ENCODE measurements at regions not wholly inside any gene's neighbourhood (a gene's known extent, or its start where the extent isn't known, plus 50 kb on each side); places are given as distances from the start of the nearest gene placed in this dataset.
"Not testable (repeated sequence)": the region's sequence is repeated elsewhere in the genome, so short reads cannot be mapped to it uniquely, and the experiment has no call there.

DNA sequence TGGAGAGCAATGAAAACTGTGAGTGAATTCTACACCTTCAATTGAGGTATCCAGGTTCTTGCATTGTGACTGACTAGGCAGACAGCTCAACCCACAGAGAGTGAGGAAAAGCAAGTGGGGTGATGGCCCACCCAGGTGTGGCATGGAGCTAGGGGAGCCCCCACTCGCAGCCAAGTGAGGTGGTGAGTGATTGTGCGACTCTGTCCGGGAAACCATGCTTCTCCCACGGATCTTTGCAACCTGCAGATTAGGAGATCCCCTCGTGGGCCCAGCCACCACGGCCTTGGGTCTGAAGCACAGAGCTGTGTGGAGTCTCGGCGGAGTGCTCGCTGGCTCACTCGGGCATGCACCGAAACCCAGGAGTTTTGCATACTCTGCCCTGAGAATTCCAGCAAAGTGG, 120.1 kb downstream of the ALG10 start:
- Histone ChIP-seq H3K9me3 (ENCODE audit: control insufficient read depth in 2 of 2, low read length in 2 of 2) (no peaks in the 10 kb centered on the region), H3K27ac (ENCODE audit: insufficient read depth, low read length, poor library complexity, severe bottlenecking) (no peak overlapping the region), H3K27me3 (ENCODE audit: control insufficient read depth, insufficient read depth, low read length) (no peaks in the 10 kb centered on the region), H3K36me3 (ENCODE audit: control insufficient read depth, insufficient read depth, low read length) (no peaks in the 10 kb centered on the region), H3K4me3 (ENCODE audit: low read depth, low read length) (no peak overlapping the region), H3K4me1 (ENCODE audit: control insufficient read depth, insufficient read depth, low read length, poor library complexity, severe bottlenecking) (no peaks in the 10 kb centered on the region)
- ATAC-seq (ENCODE audit: low read depth in 2 of 2) (no peak), DNase-seq (no peak)
- no peaks in the 10 kb centered on the region for H3K36me3 Mint-ChIP-seq
- H3K27ac Mint-ChIP-seq, result no peak overlapping the region
- no peak overlapping the region for H3K4me3 Mint-ChIP-seq
- H3K9me3 Mint-ChIP-seq, result peaks cover 0 to 4% (median 0%) of the 10 kb centered on the region in 7 donors
- peaks cover 4% of the 10 kb centered on the region for H3K27me3 Mint-ChIP-seq
- no peaks in the 10 kb centered on the region for H3K4me1 Mint-ChIP-seq

GRCh38 chr12:34151019-34151418, 128.7 kb downstream of the ALG10 start:
- DNase-seq, result no peak
- H3K4me3 Mint-ChIP-seq, result no peak overlapping the region
- Histone ChIP-seq H3K4me1 (ENCODE audit: control insufficient read depth, insufficient read depth, low read length, poor library complexity, severe bottlenecking) (no peaks in the 10 kb centered on the region), H3K4me3 (ENCODE audit: low read depth, low read length) (no peak overlapping the region), H3K27me3 (ENCODE audit: control insufficient read depth, insufficient read depth, low read length) (no peaks in the 10 kb centered on the region), H3K36me3 (ENCODE audit: control insufficient read depth, insufficient read depth, low read length) (no peaks in the 10 kb centered on the region), H3K9me3 (ENCODE audit: control insufficient read depth in 2 of 2, low read length in 2 of 2) (no peaks in the 10 kb centered on the region), H3K27ac (ENCODE audit: insufficient read depth, low read length, poor library complexity, severe bottlenecking) (no peak overlapping the region)
- peaks cover 6% of the 10 kb centered on the region for H3K27me3 Mint-ChIP-seq
- peak overlapping the region in 1 of 3 donors; percentile 13 for H3K27ac Mint-ChIP-seq
- H3K9me3 Mint-ChIP-seq, result peaks cover 0 to 2% (median 0%) of the 10 kb centered on the region in 7 donors
- no peak for ATAC-seq (ENCODE audit: low read depth in 2 of 2)
- no peaks in the 10 kb centered on the region for H3K36me3 Mint-ChIP-seq
- H3K4me1 Mint-ChIP-seq, result peaks cover 0 to 3% (median 0%) of the 10 kb centered on the region in 4 donors

DNA sequence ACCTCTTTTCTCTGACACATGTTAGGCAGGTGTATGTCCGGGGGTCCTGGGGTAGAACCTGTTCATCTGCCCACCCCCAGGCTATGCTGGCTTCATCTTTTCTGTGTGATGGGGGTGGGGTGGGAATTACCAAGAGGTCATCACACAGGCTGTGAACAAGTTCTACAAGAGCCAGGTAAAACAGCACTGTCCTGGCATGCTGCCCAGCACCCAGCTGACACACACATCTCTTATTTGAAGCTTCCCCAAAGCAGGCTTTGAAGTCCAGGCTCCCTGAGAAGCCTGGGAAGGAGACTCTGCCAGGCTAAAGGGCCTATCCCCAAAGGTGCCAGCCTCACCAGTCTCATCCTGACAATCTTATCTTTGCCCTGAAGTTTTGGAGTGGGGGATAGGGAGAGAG, 141.1 kb downstream of the ALG10 start:
- H3K4me1 ChIP-seq (ENCODE audit: control insufficient read depth, insufficient read depth, low read length, poor library complexity, severe bottlenecking), result no peaks in the 10 kb centered on the region
- ATAC-seq (ENCODE audit: low read depth in 2 of 2) (no peak), DNase-seq (no peak)
- no peaks in the 10 kb centered on the region for H3K9me3 ChIP-seq (ENCODE audit: control insufficient read depth in 2 of 2, low read length in 2 of 2)
- no peaks in the 10 kb centered on the region for H3K36me3 ChIP-seq (ENCODE audit: control insufficient read depth, insufficient read depth, low read length)
- Mint-ChIP-seq H3K27me3 (peaks cover 8% of the 10 kb centered on the region), H3K27ac (no peak overlapping the region), H3K4me3 (no peak overlapping the region), H3K36me3 (no peaks in the 10 kb centered on the region), H3K9me3 (peaks cover 0 to 3% (median 0%) of the 10 kb centered on the region in 7 donors), H3K4me1 (no peaks in the 10 kb centered on the region)
- no peak overlapping the region for H3K4me3 ChIP-seq (ENCODE audit: low read depth, low read length)
- H3K27me3 ChIP-seq (ENCODE audit: control insufficient read depth, insufficient read depth, low read length), result no peaks in the 10 kb centered on the region
- no peak overlapping the region for H3K27ac ChIP-seq (ENCODE audit: insufficient read depth, low read length, poor library complexity, severe bottlenecking)

DNA sequence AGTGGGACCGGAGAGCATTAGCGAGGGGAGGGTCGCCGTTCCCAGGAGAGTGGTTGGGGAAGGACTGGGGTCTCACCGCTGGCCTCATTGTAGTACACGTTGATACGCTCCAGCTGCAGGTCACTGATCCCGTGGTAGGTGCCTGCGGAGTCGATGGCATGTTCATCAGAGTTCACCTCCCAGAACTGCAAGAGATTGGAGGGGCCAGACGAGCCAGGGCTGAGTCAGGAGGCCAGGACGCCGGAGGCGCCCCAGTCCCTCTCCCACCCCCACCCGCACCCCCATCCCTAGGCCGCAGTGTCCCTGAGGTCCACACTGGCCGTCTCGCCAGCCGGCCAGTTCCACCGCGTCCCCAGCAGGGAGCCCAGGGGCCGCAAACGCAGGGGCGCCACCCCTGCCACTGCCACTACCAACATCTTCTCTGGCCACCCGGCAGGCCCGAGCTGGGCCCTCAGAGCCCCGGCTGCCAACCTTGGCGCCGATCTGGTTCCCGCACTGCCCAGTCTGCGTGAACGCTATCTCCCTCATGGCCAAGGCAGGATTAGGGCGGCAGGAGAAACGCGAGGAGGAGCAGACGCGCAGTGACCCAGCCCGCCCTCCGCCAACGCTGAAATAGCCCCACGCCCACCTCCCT, 144.2 kb downstream of the ALG10 start:
- ATAC-seq (ENCODE audit: low read depth in 2 of 2), result no peak
- H3K27ac ChIP-seq (ENCODE audit: insufficient read depth, low read length, poor library complexity, severe bottlenecking), result no peak overlapping the region
- no peak overlapping the region for H3K4me3 ChIP-seq (ENCODE audit: low read depth, low read length)
- no peaks in the 10 kb centered on the region for H3K36me3 ChIP-seq (ENCODE audit: control insufficient read depth, insufficient read depth, low read length)
- no peaks in the 10 kb centered on the region for H3K27me3 Mint-ChIP-seq
- H3K36me3 Mint-ChIP-seq, result no peaks in the 10 kb centered on the region
- H3K9me3 Mint-ChIP-seq, result peaks cover 0 to 3% (median 0%) of the 10 kb centered on the region in 7 donors
- H3K4me1 Mint-ChIP-seq, result no peaks in the 10 kb centered on the region
- no peak overlapping the region for H3K4me3 Mint-ChIP-seq
- H3K27ac Mint-ChIP-seq, result no peak overlapping the region
- no peaks in the 10 kb centered on the region for H3K4me1 ChIP-seq (ENCODE audit: control insufficient read depth, insufficient read depth, low read length, poor library complexity, severe bottlenecking)
- H3K9me3 ChIP-seq (ENCODE audit: control insufficient read depth in 2 of 2, low read length in 2 of 2), result no peaks in the 10 kb centered on the region
- DNase-seq, result no peak
- H3K27me3 ChIP-seq (ENCODE audit: control insufficient read depth, insufficient read depth, low read length), result no peaks in the 10 kb centered on the region

DNA sequence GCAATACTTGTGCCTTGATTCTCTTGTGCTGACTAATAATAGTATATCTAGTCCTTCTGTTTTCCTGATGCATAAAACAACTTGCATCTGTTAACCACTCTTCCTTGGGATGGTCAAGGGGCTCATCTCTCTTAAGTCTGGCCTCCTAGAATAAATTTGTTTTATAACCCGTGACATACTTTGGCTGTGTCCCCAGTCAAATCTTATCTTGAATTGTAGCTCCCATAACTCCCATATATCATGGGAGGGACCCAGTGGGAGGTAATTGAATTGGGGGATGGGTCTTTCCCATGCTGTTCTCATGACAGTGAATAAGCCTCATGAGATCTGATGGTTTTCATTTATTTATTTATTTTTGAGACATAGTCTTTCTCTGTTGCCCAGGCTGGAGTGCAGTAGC, 146.2 kb downstream of the ALG10 start:
- not testable (repeated sequence) for H3K36me3 Mint-ChIP-seq; H3K27ac ChIP-seq (ENCODE audit: insufficient read depth, low read length, poor library complexity, severe bottlenecking); H3K27me3 ChIP-seq (ENCODE audit: control insufficient read depth, insufficient read depth, low read length); DNase-seq; H3K4me1 ChIP-seq (ENCODE audit: control insufficient read depth, insufficient read depth, low read length, poor library complexity, severe bottlenecking); H3K27me3 Mint-ChIP-seq; H3K4me1 Mint-ChIP-seq; ATAC-seq (ENCODE audit: low read depth in 2 of 2); H3K9me3 ChIP-seq (ENCODE audit: control insufficient read depth in 2 of 2, low read length in 2 of 2); H3K9me3 Mint-ChIP-seq; H3K27ac Mint-ChIP-seq; H3K36me3 ChIP-seq (ENCODE audit: control insufficient read depth, insufficient read depth, low read length); H3K4me3 Mint-ChIP-seq; H3K4me3 ChIP-seq (ENCODE audit: low read depth, low read length)

- Mint-ChIP-seq H3K4me3 (no peak overlapping the region), H3K27me3 (no peaks in the 10 kb centered on the region), H3K27ac (no peak overlapping the region), H3K9me3 (peaks cover 0 to 8% (median 0%) of the 10 kb centered on the region in 7 donors), H3K36me3 (no peaks in the 10 kb centered on the region), H3K4me1 (no peaks in the 10 kb centered on the region)
- Histone ChIP-seq H3K27me3 (ENCODE audit: control insufficient read depth, insufficient read depth, low read length) (no peaks in the 10 kb centered on the region), H3K4me3 (ENCODE audit: low read depth, low read length) (no peak overlapping the region), H3K9me3 (ENCODE audit: control insufficient read depth in 2 of 2, low read length in 2 of 2) (no peaks in the 10 kb centered on the region), H3K36me3 (ENCODE audit: control insufficient read depth, insufficient read depth, low read length) (no peaks in the 10 kb centered on the region), H3K27ac (ENCODE audit: insufficient read depth, low read length, poor library complexity, severe bottlenecking) (no peak overlapping the region), H3K4me1 (ENCODE audit: control insufficient read depth, insufficient read depth, low read length, poor library complexity, severe bottlenecking) (no peaks in the 10 kb centered on the region)
- DNase-seq, result no peak
- no peak for ATAC-seq (ENCODE audit: low read depth in 2 of 2)
These were observed 164.2 kb downstream of the ALG10 start for GRCh38 chr12:34186492-34186891.

GRCh38 chr12:34188974-34189373, 166.7 kb downstream of the ALG10 start:
- H3K9me3 Mint-ChIP-seq, result peaks cover 0 to 2% (median 0%) of the 10 kb centered on the region in 7 donors
- H3K9me3 ChIP-seq (ENCODE audit: control insufficient read depth in 2 of 2, low read length in 2 of 2), result no peaks in the 10 kb centered on the region
- DNase-seq, result no peak
- H3K27me3 ChIP-seq (ENCODE audit: control insufficient read depth, insufficient read depth, low read length), result no peaks in the 10 kb centered on the region
- ATAC-seq (ENCODE audit: low read depth in 2 of 2), result no peak
- H3K36me3 Mint-ChIP-seq, result no peaks in the 10 kb centered on the region
- H3K4me1 ChIP-seq (ENCODE audit: control insufficient read depth, insufficient read depth, low read length, poor library complexity, severe bottlenecking), result no peaks in the 10 kb centered on the region
- H3K36me3 ChIP-seq (ENCODE audit: control insufficient read depth, insufficient read depth, low read length), result no peaks in the 10 kb centered on the region
- no peak overlapping the region for H3K4me3 ChIP-seq (ENCODE audit: low read depth, low read length)
- H3K27ac Mint-ChIP-seq, result no peak overlapping the region
- H3K27ac ChIP-seq (ENCODE audit: insufficient read depth, low read length, poor library complexity, severe bottlenecking), result no peak overlapping the region
- no peak overlapping the region for H3K4me3 Mint-ChIP-seq
- H3K27me3 Mint-ChIP-seq, result no peaks in the 10 kb centered on the region
- H3K4me1 Mint-ChIP-seq, result no peaks in the 10 kb centered on the region

- Histone ChIP-seq H3K27me3 (ENCODE audit: control insufficient read depth, insufficient read depth, low read length) (no peaks in the 10 kb centered on the region), H3K36me3 (ENCODE audit: control insufficient read depth, insufficient read depth, low read length) (no peaks in the 10 kb centered on the region), H3K27ac (ENCODE audit: insufficient read depth, low read length, poor library complexity, severe bottlenecking) (no peak overlapping the region), H3K4me3 (ENCODE audit: low read depth, low read length) (no peak overlapping the region), H3K9me3 (ENCODE audit: control insufficient read depth in 2 of 2, low read length in 2 of 2) (no peaks in the 10 kb centered on the region), H3K4me1 (ENCODE audit: control insufficient read depth, insufficient read depth, low read length, poor library complexity, severe bottlenecking) (no peaks in the 10 kb centered on the region)
- Mint-ChIP-seq H3K4me1 (no peaks in the 10 kb centered on the region), H3K4me3 (no peak overlapping the region), H3K27me3 (peaks cover 5% of the 10 kb centered on the region), H3K36me3 (no peaks in the 10 kb centered on the region), H3K9me3 (peaks cover 0 to 2% (median 0%) of the 10 kb centered on the region in 7 donors), H3K27ac (no peak overlapping the region)
- DNase-seq (no peak), ATAC-seq (ENCODE audit: low read depth in 2 of 2) (no peak)
These were observed 167.8 kb downstream of the ALG10 start for GRCh38 chr12:34190054-34190453.
